GM21717 (cell line): ENCODE measurements at regions not wholly inside any gene's neighbourhood (a gene's known extent, or its start where the extent isn't known, plus 50 kb on each side); places are given as distances from the start of the nearest gene placed in this dataset.

Experiments used
- ATAC-seq: cut with Tn5 transposase; IDR thresholded peaks from one replicate; pipeline ENCODE4 v1.9.1; 2021; ENCODE audit warnings: mild to moderate bottlenecking, moderate library complexity; ENCODE audit not compliant: unreplicated experiment

DNA sequence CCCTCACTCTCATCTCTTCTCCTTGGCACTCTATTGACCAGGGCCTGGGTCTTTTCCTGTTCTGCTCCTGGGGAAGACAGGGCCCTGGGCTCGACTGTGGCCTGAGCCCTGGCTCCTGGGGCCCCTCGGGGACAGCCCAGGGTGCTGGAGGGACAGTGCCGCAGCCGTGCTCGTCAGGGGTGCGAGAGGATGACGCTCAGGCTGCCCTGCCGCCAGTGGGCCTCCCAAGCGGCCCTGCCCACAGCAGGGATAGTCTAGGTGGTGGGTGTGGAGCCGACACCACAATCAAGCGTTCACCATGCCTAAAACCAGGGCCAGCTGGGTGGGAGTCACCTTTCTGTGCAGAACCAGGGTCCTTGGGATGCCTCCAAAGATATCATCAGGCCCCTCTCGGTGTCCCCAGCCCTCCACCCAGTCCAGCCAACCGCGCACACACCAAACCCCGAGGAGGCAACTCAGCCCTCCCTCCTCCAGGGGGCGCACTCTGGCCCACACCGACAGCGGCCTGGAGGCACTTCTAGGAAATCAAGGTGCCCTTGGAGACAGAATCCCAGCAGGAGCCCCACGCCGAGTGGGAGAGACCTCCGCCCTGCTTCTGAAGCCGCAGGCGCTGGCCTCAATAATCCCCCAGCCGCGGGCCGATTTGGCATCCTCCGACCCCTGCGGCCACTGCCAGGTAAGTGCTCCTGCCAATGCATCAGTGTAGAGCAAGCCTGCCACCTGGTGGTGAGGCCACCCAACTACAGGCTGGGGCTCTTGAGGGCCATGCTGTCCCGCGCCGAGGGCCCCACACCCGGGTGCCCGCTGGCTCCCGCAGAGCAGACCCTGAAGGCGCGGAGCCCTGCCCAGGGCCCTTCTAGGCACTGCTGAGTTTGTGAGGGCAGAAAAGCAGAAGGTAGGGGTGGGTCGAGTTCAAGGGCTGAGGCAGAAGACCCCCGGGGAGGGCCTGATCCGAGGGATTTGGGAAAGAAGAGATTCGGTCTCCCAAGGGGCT lies 496.4 kb downstream of the BUD13 start:
- ATAC-seq = peak; percentile 65

DNA sequence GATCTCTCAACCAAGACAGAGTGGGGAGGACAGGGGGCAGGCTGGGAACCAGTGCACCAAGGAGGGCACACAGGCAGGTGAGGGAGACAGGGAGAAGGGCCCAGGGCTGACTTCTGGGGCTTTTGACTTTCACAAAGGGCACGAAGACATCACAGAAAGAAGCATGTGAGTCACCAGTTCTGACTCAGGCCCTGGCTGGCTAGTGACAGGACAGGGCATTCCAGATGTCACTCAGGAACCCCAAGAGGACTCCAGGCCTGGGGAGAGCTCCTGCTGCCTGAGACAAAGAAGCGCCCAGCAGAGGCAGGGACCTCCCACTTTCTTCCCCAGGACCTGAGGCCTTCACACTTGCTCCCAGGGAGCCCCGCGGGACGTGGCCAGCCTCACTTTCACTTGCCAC lies 497.2 kb downstream of the BUD13 start:
- no peak for ATAC-seq

DNA sequence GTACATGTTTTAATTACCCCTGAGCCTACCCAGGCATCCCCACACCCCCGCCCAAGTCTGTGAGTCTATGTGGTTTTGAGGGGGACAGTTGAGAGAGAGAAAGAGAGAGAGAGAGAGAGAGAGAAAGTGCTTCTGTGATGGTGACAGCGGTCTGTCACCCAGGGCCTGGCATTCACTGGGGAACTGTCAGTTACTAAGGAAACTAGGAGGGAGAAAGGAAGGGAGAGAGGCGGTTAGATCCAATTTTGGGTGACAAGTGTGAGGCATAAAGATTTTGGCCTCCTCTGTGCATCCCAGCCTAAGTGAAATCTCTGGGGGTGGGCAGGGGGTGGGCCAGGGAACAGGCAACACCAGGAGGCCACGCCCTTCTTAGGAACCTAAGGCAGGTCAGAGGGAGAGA lies 498.3 kb downstream of the BUD13 start:
- no peak for ATAC-seq

DNA sequence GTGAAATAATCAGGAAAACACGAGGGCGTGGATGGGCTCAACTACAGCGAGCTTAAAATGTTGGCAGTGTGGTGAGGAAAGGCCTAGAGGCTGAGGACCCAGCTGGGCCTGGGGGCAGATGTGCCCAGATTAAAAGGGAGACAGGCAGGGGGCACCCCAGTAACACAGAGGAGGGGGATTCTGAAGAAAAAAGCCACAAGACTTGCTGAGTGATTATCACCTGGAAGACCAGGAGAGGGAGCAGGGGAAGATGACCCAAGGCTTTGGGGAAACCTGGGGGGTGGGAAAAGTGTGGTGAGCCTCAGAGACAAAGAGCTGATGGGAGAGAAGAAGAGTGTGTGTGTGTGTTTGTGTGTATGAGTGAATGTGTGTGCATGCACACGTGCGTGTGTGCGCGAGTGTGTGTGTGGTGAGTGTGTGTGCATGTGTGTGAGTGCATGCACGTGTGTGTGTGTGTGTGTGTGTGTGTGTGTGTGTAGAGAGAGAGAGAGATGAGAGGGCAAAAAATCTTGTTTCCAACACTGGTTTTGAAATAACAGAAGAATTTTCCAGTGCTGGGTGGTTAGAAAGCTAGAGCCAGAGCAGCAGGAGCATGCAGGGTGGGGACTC lies 500.5 kb downstream of the BUD13 start:
- no peak for ATAC-seq

DNA sequence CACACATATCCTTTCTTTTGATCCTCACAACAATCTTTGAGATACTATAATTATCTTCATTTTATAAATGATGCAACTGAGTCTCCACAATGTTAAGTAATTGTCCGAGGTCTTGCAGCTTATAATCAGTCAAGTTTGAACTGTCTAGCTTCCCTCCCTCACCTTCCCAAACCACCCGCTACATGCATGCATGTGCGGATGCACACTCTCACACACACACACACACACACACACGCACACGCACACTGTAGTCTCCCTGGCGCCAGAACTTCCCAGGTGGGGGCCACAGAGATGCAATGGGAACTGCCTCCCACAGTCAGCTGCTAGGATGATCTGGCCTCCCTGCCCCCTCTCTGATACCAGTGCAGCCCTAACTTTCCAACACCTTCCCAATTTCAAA lies 501.3 kb downstream of the BUD13 start:
- no peak for ATAC-seq

DNA sequence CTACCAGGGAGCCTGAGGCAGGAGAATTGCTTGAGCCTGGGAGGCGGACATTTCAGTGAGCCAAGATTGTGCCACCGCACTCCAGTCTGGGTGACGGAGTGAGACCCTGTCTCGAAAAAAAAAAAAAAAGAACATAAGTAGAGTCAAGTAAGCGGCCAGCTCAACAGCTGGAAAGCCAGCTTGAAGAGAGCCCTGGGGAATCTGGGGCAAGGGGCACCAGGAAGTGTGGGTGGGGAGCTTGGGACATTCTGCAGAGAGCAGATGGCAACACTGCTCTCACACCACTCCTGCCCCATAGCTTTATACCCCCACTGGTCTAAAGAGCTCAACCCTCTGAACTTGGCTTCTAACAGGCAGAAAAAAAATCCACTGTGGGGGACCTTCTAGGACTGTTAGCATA lies 505.6 kb downstream of the BUD13 start:
- no peak for ATAC-seq

DNA sequence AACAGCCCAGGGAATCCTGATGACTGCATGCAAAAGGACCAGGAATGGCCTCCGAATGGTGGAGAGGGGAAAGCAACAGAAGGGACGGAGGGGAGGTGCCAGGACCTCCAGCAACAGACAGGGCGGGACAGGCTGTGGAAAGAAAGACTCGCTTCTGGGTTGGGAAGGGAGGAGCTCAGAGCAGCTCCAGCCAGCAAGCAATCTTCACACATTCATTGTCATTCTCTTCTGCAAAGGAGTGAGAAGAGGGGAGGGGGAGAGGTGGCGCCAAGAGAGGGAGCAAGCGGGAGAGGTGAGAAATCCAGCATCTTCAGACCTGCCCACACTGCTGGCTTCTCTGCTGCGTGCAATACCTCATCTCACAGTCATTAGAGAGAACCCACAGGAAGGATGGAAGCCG lies 509.0 kb downstream of the BUD13 start:
- ATAC-seq = no peak

DNA sequence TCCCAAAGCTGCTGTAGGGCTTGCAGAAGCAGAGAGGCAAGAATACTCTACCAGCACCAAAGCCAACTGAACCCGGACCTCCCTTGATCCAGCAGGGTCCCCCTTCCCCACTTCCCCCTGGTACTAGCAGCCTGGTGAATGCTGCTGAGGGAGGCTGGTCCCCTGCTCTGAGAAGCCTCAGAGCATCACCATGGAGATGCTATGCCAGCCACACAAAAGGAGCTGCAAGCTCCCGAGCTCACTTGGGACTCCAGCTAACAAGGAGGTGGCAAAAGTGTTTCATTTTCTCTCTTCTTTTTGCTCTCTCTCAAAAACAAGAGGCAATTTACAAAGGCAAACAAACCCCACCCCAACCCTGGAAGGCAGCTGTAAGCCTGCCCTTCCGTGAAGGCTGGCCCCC lies 509.8 kb downstream of the BUD13 start:
- no peak for ATAC-seq

DNA sequence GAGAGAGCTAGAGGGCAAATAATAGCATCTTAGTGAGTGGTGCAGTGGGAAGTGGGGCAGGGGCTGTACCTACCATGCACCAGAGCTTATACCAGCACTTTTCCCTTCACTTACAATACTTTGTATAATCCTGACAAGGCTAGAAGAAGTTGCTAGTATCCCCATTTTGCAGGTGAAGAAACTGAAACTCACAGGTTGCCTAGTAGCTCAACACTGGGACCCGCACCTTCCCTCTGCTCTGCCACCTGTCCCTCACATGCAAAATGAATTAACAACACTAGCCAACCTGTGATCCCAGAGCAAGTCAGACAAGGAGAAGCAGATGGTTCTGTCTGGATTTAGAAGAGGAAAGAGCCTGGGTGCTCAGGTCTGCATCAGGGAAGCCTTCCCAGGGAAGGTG lies 510.4 kb downstream of the BUD13 start:
- ATAC-seq = no peak

DNA sequence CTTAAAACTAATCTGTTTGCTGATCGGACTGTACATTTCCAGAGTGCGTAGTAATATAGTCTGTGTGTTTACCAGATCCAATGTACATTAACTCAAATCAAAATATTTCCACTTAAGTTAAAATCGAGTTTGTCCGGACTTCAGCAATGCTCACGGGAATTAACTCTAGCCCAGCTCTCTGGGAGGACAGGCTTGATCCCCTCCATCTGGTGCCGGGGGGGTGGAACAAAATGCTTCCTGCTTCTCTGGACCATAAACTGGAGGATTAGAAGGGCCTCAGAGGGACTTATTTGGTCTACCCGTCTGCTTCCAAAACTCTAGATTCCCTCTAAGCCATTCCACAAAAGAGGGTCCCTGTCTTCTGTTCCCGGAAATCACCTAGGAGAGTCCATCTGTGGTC lies 511.2 kb downstream of the BUD13 start:
- no peak for ATAC-seq

DNA sequence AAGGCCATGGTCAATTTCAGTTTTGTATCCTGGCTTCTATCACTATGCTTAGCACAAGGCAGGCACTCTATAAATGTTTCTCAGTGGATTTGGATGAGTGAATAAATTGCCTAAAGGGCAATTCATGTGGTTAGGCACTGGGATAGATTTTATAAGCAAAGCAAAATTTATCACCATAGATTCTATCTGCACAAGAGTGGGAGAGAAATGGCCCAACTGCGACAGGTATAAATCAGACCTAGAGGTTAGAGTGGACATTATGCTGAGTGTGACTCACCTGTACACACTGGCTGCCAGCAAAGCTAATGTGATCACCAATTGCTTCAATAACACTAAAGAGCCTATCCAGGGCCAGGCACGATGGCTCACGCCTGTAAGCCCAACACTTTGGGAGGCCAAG lies 514.0 kb downstream of the BUD13 start:
- ATAC-seq = no peak

DNA sequence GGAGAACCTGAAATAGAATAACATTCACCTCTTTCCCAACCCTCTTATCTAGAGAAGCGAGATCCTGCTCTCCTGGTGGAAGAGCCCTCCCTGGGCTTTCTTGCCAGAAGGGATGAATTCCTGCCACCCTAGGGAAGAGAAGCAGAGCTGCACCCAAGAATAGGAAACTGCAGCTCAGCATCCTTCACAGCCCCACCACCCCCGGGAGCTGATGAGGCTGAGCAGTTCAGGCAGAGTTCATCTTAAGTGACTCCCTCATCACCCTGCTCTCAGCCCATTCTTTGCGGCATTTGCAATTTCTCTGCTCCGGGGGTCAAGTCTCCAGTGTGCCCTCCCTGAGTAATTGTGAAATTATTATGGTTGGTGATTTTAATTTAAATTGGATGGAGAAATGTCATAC lies 514.9 kb downstream of the BUD13 start:
- ATAC-seq = no peak

DNA sequence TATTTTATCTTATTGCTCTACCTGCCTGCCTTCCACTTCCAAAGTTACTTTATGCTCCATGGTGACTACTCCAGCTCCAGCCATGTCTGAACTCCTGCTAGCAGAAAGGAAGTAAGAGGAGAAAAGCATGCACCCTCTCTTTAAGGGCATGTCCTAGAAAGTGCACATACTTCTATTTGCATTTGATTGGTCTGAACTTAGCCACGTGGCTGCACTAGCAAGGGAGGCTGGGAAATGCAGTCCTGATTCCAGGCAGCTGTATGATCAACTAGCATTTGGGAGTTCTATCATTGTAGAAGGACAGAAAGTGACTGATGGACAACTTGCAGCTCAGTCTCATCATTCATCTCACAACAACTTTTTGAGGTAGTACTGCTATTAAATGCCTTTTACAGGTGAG lies 515.7 kb downstream of the BUD13 start:
- ATAC-seq = no peak

DNA sequence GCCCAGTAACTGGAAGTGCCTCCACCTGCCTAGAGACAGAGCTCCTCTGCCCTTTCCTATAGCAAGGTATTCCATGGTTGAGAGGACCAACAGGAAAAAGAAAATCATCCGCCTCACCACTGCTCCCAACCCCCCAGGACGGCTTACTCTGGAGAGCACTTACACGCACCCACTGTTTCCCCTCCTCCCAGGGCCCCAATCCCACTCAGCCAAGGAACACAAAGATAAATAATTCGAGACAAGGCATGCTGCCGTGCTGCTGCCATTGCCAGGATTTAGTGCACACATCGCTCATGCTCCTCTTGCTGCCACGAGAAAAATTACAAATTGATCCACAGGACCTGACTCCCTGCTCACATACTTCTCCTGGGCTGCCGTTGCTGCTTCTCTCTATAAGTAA lies 516.6 kb downstream of the BUD13 start:
- ATAC-seq = no peak

DNA sequence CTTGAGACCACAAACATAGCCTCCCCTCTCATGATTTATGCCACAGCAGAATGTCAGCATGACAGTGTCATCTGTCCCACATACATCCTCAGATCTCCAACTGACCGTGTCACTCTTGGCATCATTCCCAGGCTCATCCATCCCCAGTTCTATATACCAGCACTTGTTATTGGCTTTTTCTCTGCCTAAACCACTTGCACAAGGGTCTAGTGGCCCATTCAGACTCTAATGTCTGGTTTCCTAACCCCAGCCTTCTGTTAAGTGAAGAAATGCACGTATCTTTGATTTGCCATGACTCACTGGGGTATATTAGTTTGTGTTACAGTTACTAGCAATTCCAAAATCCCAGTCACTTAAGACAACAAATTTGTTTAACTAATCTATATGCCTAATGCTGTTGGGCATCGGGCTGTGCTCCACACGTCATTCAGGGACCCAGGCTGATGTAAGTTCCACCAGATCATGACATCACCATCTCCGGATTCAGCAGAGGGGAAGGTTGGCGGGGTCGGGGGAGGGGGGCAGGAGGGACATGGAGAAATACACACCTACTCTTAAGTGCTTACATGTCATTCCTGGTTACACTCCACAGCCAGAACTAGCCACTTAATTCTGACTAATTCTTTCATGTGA lies 517.4 kb downstream of the BUD13 start:
- no peak for ATAC-seq

DNA sequence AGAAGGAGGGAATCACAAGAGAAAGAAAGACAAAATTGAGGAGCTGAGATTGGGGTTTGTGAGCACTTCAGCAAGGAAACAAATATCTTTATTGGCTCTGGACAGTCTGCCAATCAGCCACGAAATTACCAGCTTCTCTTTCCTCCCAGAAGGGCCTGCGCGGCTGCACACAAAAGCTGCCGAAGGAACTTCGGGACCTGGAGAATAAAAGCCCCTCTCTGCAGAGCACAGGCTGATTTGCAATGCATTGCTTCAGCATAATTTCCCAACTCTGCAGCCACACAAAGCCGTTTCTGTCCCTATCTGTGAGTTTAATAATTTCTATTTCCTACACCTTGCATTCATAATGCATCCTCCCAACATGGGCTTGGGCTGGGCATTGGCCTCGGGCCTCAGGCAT lies 522.6 kb downstream of the BUD13 start:
- no peak for ATAC-seq

DNA sequence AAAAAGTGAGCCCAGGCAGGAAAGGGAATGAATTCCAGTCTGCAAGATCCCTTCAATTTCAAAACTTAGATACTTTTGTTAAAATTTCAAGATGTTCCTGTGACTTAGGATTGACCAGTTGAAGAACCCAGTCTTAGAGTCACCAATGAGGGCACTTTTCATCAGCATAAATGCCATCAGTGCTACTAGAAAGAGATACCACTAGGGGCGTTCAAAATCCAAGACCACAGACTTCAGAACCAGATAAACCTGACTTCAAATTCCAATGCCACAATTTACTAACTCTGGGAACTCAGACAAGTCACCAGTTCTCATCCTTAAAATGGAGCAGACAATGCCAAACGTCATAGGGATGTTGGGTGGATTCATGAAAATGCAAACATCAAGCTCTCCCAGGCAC lies 523.2 kb downstream of the BUD13 start:
- ATAC-seq = no peak

DNA sequence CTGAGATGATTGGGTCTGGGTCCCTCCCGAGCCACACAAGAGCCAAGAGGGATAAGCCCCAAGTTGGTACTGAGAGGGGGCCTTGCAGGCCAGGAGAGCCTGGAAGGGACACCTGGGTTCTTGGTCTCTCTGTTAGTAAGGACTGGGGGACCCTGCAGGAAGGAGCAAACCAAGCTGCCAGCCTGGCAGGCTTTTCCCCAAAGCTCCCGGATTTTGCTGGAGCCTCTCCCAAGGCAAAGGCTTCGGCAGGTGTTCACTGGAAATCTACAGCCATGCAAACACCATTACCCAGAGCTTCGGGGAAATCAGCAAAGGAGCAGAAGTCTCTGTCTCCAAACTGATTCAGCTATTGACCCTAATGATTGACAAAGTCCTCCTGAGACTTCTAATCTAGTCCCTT lies 527.9 kb downstream of the BUD13 start:
- ATAC-seq = no peak

DNA sequence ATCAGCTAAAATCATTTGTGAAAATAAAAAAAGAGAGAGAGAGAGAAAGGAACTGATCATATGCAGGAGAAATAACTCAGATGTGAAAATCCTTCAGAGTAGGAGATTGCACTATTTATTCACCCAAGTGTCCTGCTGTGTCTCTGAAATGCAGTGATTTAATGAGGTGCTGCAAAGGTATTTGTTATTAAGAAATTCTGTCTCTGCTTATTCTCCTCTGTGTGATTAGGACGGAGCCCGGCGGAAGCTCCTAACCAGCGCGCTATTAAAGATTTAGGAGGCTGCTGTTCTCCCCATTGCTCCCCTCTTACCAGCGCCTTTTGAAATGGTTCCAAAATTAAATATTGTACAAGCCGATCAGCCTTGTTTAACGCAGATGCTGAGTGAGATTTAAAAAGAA lies 528.3 kb downstream of the BUD13 start:
- ATAC-seq = no peak

DNA sequence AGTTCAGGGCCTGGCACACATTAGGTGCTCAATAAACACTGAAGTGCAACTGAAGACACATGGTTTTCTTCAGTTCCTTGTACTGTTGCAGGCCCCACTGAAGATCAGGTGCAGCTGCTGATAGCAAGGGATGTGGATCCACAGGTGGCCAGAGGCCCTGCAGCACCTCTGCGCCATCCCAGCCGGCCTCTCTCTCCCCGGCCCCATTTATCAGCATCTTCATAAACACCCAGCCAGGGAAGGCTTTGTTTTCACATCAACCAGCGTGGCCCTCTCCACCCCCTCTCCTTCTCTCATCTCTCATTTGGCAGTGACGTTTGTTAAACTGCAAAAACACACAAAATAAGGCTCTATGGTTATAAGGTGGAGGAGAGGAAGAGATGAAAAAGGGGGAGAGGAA lies 528.8 kb downstream of the BUD13 start:
- no peak for ATAC-seq

DNA sequence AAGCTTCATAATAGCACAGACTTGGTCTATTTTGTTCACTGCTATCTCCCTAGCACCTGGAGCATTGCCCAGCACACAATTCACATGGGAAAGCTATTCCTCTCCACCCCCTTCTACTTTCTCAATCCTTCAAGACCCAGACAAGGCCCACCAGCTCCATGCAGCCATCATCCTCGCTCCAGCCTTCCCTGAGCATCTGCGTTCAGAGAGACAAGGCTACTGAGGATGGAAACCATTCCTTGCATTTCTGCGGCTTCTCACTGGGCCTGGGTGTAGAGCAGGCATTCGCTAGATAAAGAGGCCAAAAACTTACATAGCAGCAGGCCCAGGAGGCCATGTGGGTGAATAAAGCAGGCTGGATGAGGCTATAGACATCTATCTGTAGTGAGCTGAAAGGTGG lies 530.8 kb downstream of the BUD13 start:
- no peak for ATAC-seq

DNA sequence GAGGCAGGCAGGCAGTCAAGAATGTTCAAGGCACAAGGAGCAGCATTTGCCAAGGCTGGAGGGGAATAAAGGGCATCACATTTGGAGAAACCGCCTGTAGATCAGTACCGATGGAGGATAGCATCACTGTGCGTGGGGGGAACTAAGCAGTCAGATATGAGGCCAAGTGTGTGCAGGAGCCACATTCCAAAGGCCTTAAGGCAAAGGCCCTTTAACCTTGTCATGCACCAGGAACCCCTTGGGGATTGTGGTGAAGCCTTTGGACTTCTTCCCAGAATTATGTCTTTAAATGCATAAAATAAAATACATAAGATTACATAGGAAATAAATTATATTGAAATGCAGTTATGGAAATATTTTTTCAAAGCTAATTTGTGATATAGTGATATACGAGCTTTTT lies 532.1 kb downstream of the BUD13 start:
- no peak for ATAC-seq
